ENCODE measurements at regions not wholly inside any gene's neighbourhood (a gene's known extent, or its start where the extent isn't known, plus 50 kb on each side); places are given as distances from the start of the nearest gene placed in this dataset.

DNA sequence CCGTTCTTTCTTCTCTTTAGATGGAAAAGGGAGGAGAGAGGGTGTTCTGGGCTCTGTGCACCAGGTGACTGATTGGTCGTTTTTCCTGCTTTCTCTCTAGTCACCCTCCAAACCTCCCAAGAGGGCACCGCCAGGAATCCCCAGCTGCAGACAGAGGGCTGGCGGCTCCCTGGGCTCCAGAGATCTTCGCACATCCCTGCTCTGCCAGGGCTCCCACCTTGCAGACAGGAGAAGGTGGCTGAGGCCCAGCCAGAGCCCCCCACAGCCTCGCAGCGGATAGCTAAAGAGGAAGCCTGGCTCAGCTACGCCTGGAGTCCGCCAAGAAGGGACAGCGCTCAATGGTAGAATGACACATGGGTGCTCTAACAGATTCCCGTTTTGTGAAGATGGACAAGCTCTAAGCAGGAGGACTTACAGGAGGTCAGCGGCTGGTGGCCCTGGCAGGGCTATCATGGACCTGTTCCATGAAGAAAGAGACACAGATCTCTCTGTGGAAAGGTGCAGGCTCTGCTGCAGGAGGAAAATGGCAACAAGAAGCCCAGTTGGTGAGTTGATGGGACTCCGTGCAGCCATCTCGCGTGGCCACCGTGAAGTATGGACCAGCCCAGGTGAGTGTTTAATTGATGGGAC lies 976.9 kb downstream of the BRD1 start:
- no peaks in the 10 kb centered on the region; the same call in 1 of the 2 replicates for H3K27me3 ChIP-seq (ENCODE audit: control insufficient read depth, low read length)
- H3F3A ChIP-seq (ENCODE audit: control insufficient read depth, insufficient read depth) = no peaks in the 10 kb centered on the region
- H3K9me2 ChIP-seq (replicated peaks; ENCODE audit: control insufficient read depth, low read length) = no peaks in the 10 kb centered on the region
- no peaks in the 10 kb centered on the region for H3K79me2 ChIP-seq (ENCODE audit: control insufficient read depth, low read length)
- no peaks in the 10 kb centered on the region for H3K36me3 ChIP-seq (ENCODE audit: control insufficient read depth, low read length)
- H3K4me2 ChIP-seq (ENCODE audit: low read length) = no peak overlapping the region
- no peaks in the 10 kb centered on the region for H3K9me3 ChIP-seq (ENCODE audit: control insufficient read depth, insufficient read depth, low read length)
- no peaks in the 10 kb centered on the region for H3K4me1 ChIP-seq (ENCODE audit: control insufficient read depth, low read length)
- H3K27ac ChIP-seq (ENCODE audit: low read depth, low read length) = no peak overlapping the region
- TF ChIP-seq, protein P1, sequence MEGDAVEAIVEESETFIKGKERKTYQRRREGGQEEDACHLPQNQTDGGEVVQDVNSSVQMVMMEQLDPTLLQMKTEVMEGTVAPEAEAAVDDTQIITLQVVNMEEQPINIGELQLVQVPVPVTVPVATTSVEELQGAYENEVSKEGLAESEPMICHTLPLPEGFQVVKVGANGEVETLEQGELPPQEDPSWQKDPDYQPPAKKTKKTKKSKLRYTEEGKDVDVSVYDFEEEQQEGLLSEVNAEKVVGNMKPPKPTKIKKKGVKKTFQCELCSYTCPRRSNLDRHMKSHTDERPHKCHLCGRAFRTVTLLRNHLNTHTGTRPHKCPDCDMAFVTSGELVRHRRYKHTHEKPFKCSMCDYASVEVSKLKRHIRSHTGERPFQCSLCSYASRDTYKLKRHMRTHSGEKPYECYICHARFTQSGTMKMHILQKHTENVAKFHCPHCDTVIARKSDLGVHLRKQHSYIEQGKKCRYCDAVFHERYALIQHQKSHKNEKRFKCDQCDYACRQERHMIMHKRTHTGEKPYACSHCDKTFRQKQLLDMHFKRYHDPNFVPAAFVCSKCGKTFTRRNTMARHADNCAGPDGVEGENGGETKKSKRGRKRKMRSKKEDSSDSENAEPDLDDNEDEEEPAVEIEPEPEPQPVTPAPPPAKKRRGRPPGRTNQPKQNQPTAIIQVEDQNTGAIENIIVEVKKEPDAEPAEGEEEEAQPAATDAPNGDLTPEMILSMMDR (IDR thresholded peaks at IDR 0.05; ENCODE audit: low read depth, low read length, poor library complexity, severe bottlenecking) = no peak
- TF ChIP-seq EZH2phosphoT487 (IDR thresholded peaks at IDR 0.05; ENCODE audit: borderline replicate concordance, low read length) = no peak
- H4K20me1 ChIP-seq (ENCODE audit: control insufficient read depth, insufficient read depth, low read depth, low read length) = no peaks in the 10 kb centered on the region
- H3K4me3 ChIP-seq (ENCODE audit: low read length) = no peak overlapping the region

DNA sequence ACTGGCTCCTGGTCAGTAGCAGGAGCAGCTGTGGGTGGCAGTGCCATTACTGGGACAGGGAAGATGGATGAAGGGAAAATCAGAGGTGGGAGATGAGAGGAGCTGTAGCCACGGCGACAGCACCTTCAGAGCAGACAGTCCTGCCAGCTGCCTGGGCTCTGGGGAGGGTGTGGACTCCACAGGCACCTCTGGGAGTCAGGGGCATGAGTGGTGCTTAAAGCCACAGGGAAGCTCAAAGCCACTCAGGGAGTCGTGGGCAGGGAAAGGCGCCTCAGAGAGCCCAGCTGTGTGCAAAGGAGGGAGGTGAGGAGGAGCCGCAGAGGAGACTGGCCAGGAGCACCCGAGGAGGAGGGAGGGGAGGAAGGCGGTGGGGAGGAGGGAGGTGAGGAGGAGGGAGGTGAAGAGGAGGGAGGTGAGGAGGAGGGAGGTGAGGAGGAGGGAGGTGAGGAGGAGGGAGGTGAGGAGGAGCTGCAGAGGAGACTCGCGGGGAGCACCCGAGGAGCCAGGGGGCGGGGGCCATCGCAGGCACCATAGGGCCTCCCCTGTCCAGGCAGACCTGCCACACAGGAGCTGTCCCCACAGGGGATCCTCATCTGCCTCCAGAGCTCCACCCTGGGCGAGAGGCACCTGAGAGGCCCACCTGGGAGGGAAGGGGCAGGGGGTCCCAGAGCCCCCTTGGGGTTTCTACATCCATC lies 977.6 kb downstream of the BRD1 start:
- H3K27ac ChIP-seq (ENCODE audit: low read depth, low read length) = no peak overlapping the region

DNA sequence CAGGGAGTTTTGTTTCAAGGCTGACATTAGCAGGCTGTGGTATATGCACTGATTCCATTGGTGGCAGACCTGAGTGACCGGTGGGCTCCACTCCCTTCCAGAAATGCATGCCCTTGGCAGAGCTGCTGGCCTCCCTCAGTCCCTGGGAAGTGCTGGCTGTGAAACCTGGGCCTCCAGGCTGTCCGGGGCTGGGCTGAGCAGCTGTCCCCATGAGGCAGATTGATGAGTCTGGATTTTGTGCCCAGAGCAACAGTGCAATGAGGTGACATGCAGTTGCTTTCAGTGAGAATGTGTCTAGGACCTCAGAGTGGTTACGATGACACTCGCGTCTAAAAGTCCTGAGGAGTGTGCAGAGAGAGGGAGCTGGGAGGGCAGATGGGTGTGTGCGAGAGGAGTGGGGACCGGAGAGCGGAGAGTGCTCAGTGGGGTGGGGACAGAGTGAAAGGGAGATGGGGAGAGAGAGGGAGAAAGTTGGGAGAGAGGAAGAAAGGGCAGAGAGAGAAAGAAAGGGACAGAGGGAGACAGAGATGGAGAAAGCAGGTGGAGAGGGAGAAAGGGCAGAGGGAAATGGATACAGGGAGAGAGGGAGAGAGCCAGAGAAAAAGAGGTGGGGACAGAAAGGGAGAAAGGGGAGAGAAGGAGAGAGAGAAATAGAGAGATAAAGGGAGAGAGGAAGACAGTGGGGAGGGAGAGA lies 978.3 kb downstream of the BRD1 start:
- no peaks in the 10 kb centered on the region for H3K9me2 ChIP-seq (replicated peaks; ENCODE audit: control insufficient read depth, low read length)
- no peak for TF ChIP-seq EZH2phosphoT487 (IDR thresholded peaks at IDR 0.05; ENCODE audit: borderline replicate concordance, low read length)
- TF ChIP-seq, protein P1 (IDR thresholded peaks at IDR 0.05; ENCODE audit: low read depth, low read length, poor library complexity, severe bottlenecking) = no peak
- no peaks in the 10 kb centered on the region for H3K79me2 ChIP-seq (ENCODE audit: control insufficient read depth, low read length)
- H3K9me3 ChIP-seq (ENCODE audit: control insufficient read depth, insufficient read depth, low read length) = no peaks in the 10 kb centered on the region
- H3K4me2 ChIP-seq (ENCODE audit: low read length) = no peak overlapping the region
- no peak overlapping the region for H3K27ac ChIP-seq (ENCODE audit: low read depth, low read length)
- H3K36me3 ChIP-seq (ENCODE audit: control insufficient read depth, low read length) = no peaks in the 10 kb centered on the region
- H3K4me1 ChIP-seq (ENCODE audit: control insufficient read depth, low read length) = no peaks in the 10 kb centered on the region
- no peaks in the 10 kb centered on the region; the same call in 1 of the 2 replicates for H3K27me3 ChIP-seq (ENCODE audit: control insufficient read depth, low read length)
- H3K4me3 ChIP-seq (ENCODE audit: low read length) = no peak overlapping the region
- H3F3A ChIP-seq (ENCODE audit: control insufficient read depth, insufficient read depth) = no peaks in the 10 kb centered on the region
- peaks cover 6% of the 10 kb centered on the region; the same call in 1 of the 2 replicates for H4K20me1 ChIP-seq (ENCODE audit: control insufficient read depth, insufficient read depth, low read depth, low read length)

More for the DNA sequence above, 977.6 kb downstream of the BRD1 start:
- TF ChIP-seq, protein P1 (IDR thresholded peaks at IDR 0.05; ENCODE audit: low read depth, low read length, poor library complexity, severe bottlenecking) = no peak
- Histone ChIP-seq H3K36me3 (ENCODE audit: control insufficient read depth, low read length) (no peaks in the 10 kb centered on the region), H3K9me2 (replicated peaks; ENCODE audit: control insufficient read depth, low read length) (no peaks in the 10 kb centered on the region), H3K4me1 (ENCODE audit: control insufficient read depth, low read length) (no peaks in the 10 kb centered on the region), H4K20me1 (ENCODE audit: control insufficient read depth, insufficient read depth, low read depth, low read length) (peaks cover 2% of the 10 kb centered on the region; the same call in 1 of the 2 replicates), H3K79me2 (ENCODE audit: control insufficient read depth, low read length) (no peaks in the 10 kb centered on the region), H3F3A (ENCODE audit: control insufficient read depth, insufficient read depth) (no peaks in the 10 kb centered on the region), H3K4me2 (ENCODE audit: low read length) (no peak overlapping the region), H3K27me3 (ENCODE audit: control insufficient read depth, low read length) (no peaks in the 10 kb centered on the region; the same call in 1 of the 2 replicates), H3K9me3 (ENCODE audit: control insufficient read depth, insufficient read depth, low read length) (no peaks in the 10 kb centered on the region), H3K4me3 (ENCODE audit: low read length) (no peak overlapping the region)
